SU-DHL-6 (cell line): ENCODE measurements at regions not wholly inside any gene's neighbourhood (a gene's known extent, or its start where the extent isn't known, plus 50 kb on each side); places are given as distances from the start of the nearest gene placed in this dataset.

Experiments
- CTCF ChIP-seq: fragments of 200-600 bp; sonication (generic); IDR thresholded peaks from one replicate; pipeline ENCODE4 v1.5.1; 2017; ENCODE audit warnings: antibody characterized with exemption, mild to moderate bottlenecking, low read length, moderate library complexity; ENCODE audit not compliant: insufficient read depth, poor library complexity, severe bottlenecking
- EZH2phosphoT487 ChIP-seq: fragments of 200-600 bp; sonication (generic), shearing (Covaris generic); conservative IDR thresholded peaks from 2 replicates; pipeline ENCODE4 v1.6.1; 2018; ENCODE audit warnings: mild to moderate bottlenecking, antibody characterized with exemption, low read length, moderate library complexity, mixed read lengths

DNA sequence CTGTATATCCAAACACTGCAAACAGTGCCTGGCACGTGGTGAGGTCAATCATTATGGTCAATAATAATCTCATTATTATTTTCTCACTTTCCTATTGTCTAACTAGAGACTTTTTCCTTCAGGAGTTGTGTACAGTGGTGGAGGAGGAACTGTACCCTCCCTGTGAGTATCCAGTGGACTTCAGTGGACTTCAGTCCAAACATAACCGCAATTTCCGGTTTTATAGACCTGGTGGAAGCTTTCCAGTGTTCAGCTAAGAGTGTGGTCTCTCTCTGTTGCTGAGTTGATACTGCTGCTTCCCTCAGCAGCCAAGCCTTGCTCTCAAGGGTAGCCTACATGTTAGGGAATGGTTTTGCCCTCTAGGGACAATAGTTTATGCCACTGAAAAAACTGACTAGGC is 447.1 kb downstream of the TMEM182 start:
- TF ChIP-seq CTCF = no peak
- TF ChIP-seq EZH2phosphoT487 = no peak
